HCT116 (cell line): ENCODE measurements at regions not wholly inside any gene's neighbourhood (a gene's known extent, or its start where the extent isn't known, plus 50 kb on each side); places are given as distances from the start of the nearest gene placed in this dataset.

Experiments
- ATAC-seq: fragments of 200-7000 bp; cut with Tn5 transposase; 2 replicates; pipeline ENCODE4 v1.9.1; 2020; ENCODE audit warnings: mild to moderate bottlenecking, moderate library complexity
- BruUV-seq: library from RNA; stranded (reverse); fragments of 400-500 nt; replicated peaks from 2 replicates; lab custom pipeline; 2021; lab: Mats Ljungman, UMichigan
- CTCF ChIA-PET: fragments of 300-600 bp; sonication (Branson Sonifier 250); formaldehyde crosslinking; loops from one replicate; lab custom pipeline; 2021; ENCODE audit warnings: antibody characterized with exemption; lab: Charles Lee
- POLR2A ChIA-PET: fragments of 300-600, 350-600 bp; sonication (Branson Sonifier 250); formaldehyde crosslinking; loops from one replicate; lab custom pipeline; 2021; ENCODE audit warnings: antibody characterized with exemption; lab: Charles Lee
- RAD21 ChIA-PET, 2 experiments: fragments of 300-600 bp; sonication (Branson Sonifier 250); formaldehyde crosslinking; loops; one replicate each; lab custom pipeline; 2023; ENCODE audit warnings: low total read pairs in 2 of 2; ENCODE audit not compliant: uncharacterized antibody in 2 of 2, unreplicated experiment in 2 of 2, low non-redundant PET in 1 of 2; lab: Charles Lee
- DNase-seq: peaks from one replicate; pipeline ENCODE4 v3.0.0-alpha.2; 2010; ENCODE audit warnings: low read depth, low spot score
- H2AFZ ChIP-seq: fragments of 200-600 bp; shearing (Covaris generic), sonication (generic); 2 replicates; pipeline ENCODE4 v1.6.1; 2017; ENCODE audit warnings: low read depth, mixed run types, mixed read lengths, antibody characterized with exemption, low read length; ENCODE audit not compliant: poor library complexity, severe bottlenecking
- H3K27ac ChIP-seq: 2 replicates; pipeline ENCODE4 v1.5.1; 2012; ENCODE audit warnings: low read depth, low read length
- H3K27me3 ChIP-seq: fragments of 200-600 bp; sonication (generic); 2 replicates; pipeline ENCODE4 v1.6.1; 2016; ENCODE audit warnings: mixed run types, low read length, mixed read lengths; ENCODE audit not compliant: insufficient read depth
- H3K36me3 ChIP-seq, 2 experiments: fragments of 200-500 bp in 1 of 2; fragments of 200-600 bp in 1 of 2; sonication (Bioruptor generic) in 1 of 2; sonication (generic) in 1 of 2; 2 replicates each; pipeline versions ENCODE4 v1.5.1 to v1.6.1; 2014 to 2016; ENCODE audit warnings: low read length in 2 of 2, inconsistent platforms in 1 of 2, mixed read lengths in 1 of 2, mixed run types in 1 of 2; ENCODE audit not compliant: insufficient read depth in 2 of 2, control insufficient read depth in 1 of 2
- H3K4me1 ChIP-seq, 2 experiments: fragments of 200-600 bp in 1 of 2; sonication (generic) in 1 of 2; 2 replicates each; pipeline versions ENCODE4 v1.5.1 to v1.6.1; 2012 to 2017; ENCODE audit warnings: low read length in 2 of 2, inconsistent platforms in 1 of 2, mild to moderate bottlenecking in 1 of 2, mixed read lengths in 1 of 2, mixed run types in 1 of 2, moderate library complexity in 1 of 2; ENCODE audit not compliant: insufficient read depth in 2 of 2, control insufficient read depth in 1 of 2
- H3K4me2 ChIP-seq: fragments of 200-600 bp; sonication (generic); 2 replicates; pipeline ENCODE4 v1.6.1; 2017; ENCODE audit warnings: mixed run types, low read length, mixed read lengths
- H3K4me3 ChIP-seq, 2 experiments: fragments of 200-600 bp in 1 of 2; sonication (generic) in 1 of 2; replicated peaks in 1 of 2; 2 replicates each; pipeline ENCODE4 v1.5.1; 2011 to 2016; ENCODE audit warnings: low read length in 2 of 2, control low read depth in 1 of 2, low read depth in 1 of 2, mild to moderate bottlenecking in 1 of 2, mixed read lengths in 1 of 2, mixed run types in 1 of 2
- H3K79me2 ChIP-seq: fragments of 200-600 bp; sonication (generic); 2 replicates; pipeline ENCODE4 v1.6.1; 2017; ENCODE audit warnings: mild to moderate bottlenecking, mixed run types, low read length, moderate library complexity, mixed read lengths; ENCODE audit not compliant: insufficient read depth
- H3K9ac ChIP-seq: fragments of 200-600 bp; sonication (generic); 2 replicates; pipeline ENCODE4 v1.6.1; 2016; ENCODE audit warnings: low read length, mixed read lengths
- H3K9me2 ChIP-seq: fragments of 200-600 bp; sonication (generic), shearing (Covaris generic); 2 replicates; pipeline ENCODE4 v1.6.1; 2017; ENCODE audit warnings: mixed run types, mild to moderate bottlenecking, moderate library complexity; ENCODE audit not compliant: insufficient read depth
- H3K9me3 ChIP-seq, 2 experiments: fragments of 200-500 bp in 1 of 2; fragments of 200-600 bp in 1 of 2; sonication (Bioruptor generic) in 1 of 2; sonication (generic) in 1 of 2; 2 replicates each; pipeline ENCODE4 v1.6.1; 2014 to 2017; ENCODE audit warnings: low read length in 2 of 2, mixed read lengths in 2 of 2, inconsistent platforms in 1 of 2, low read depth in 1 of 2, mild to moderate bottlenecking in 1 of 2, mixed run types in 1 of 2, moderate library complexity in 1 of 2; ENCODE audit not compliant: control insufficient read depth in 1 of 2, insufficient read depth in 1 of 2
- H4K20me1 ChIP-seq: fragments of 200-600 bp; sonication (generic), shearing (Covaris generic); 2 replicates; pipeline ENCODE4 v1.6.1; 2017; ENCODE audit warnings: mixed run types, mild to moderate bottlenecking, moderate library complexity; ENCODE audit not compliant: insufficient read depth
- ATF3 ChIP-seq: IDR thresholded peaks from 2 replicates; pipeline ENCODE4 v1.6.1; 2012
- CEBPB ChIP-seq: IDR thresholded peaks from 2 replicates; pipeline ENCODE4 v1.6.1; 2012; ENCODE audit warnings: low read depth
- EGR1 ChIP-seq: IDR thresholded peaks from 2 replicates; pipeline ENCODE4 v1.6.1; 2012; ENCODE audit warnings: low read depth
- ELF1 ChIP-seq: IDR thresholded peaks from 2 replicates; pipeline ENCODE4 v1.6.1; 2012; ENCODE audit warnings: low read depth, borderline replicate concordance
- EZH2 ChIP-seq: fragments of 200-600 bp; sonication (generic); IDR thresholded peaks from 2 replicates; pipeline ENCODE4 v1.6.1; 2017; ENCODE audit warnings: antibody characterized with exemption, mixed run types
- EZH2phosphoT487 ChIP-seq: fragments of 200-600 bp; IDR thresholded peaks from 2 replicates; pipeline ENCODE4 v1.6.1; 2018; ENCODE audit warnings: antibody characterized with exemption, borderline replicate concordance
- FOSL1 ChIP-seq: IDR thresholded peaks from 2 replicates; pipeline ENCODE4 v1.6.1; 2012; ENCODE audit warnings: low read depth
- JUND ChIP-seq: IDR thresholded peaks from 2 replicates; pipeline ENCODE4 v1.6.1; 2012
- POLR2A ChIP-seq: IDR thresholded peaks from 2 replicates; pipeline ENCODE4 v1.7.0; 2011; ENCODE audit warnings: borderline replicate concordance; ENCODE audit not compliant: insufficient read depth, insufficient read length; ENCODE audit errors: extremely low read depth
- RAD21 ChIP-seq: IDR thresholded peaks from 2 replicates; pipeline ENCODE4 v1.6.1; 2012; ENCODE audit warnings: low read depth, mild to moderate bottlenecking
- SIN3A ChIP-seq: IDR thresholded peaks from 2 replicates; pipeline ENCODE4 v1.6.1; 2012; ENCODE audit warnings: low read depth
- SRF ChIP-seq: IDR thresholded peaks from 2 replicates; pipeline ENCODE4 v1.6.1; 2012; ENCODE audit warnings: low read depth
- TCF7L2 ChIP-seq: IDR thresholded peaks from 2 replicates; pipeline ENCODE4 v1.7.0; 2011; ENCODE audit warnings: borderline replicate concordance, inconsistent platforms; ENCODE audit not compliant: insufficient read depth, insufficient read length; ENCODE audit errors: extremely low read depth
- YY1 ChIP-seq: IDR thresholded peaks from 2 replicates; pipeline ENCODE4 v1.6.1; 2011; ENCODE audit warnings: low read length, low read depth, moderate library complexity, mild to moderate bottlenecking; ENCODE audit not compliant: insufficient replicate concordance; ENCODE audit errors: extremely low read depth
- ZFX ChIP-seq: fragments of 450-650 bp; IDR thresholded peaks from 2 replicates; pipeline ENCODE4 v1.6.1; 2017
- ZNF274 ChIP-seq: fragments of 200-500 bp; sonication (Bioruptor generic); IDR thresholded peaks from 2 replicates; pipeline ENCODE4 v1.6.1; 2014; ENCODE audit warnings: mild to moderate bottlenecking, low read depth, low read length, inconsistent platforms
- intact Hi-C: fragments of 100-400 bp; cut with micrococcal nuclease; formaldehyde crosslinking; loops from 2 replicates; pipeline ENCODE4 v1.10.0; 2022
- TF ChIP-seq, protein P1 (sequence below): IDR thresholded peaks from 2 replicates; pipeline ENCODE4 v1.6.1; 2012
- TF ChIP-seq, protein P2 (sequence below): IDR thresholded peaks from 2 replicates; pipeline ENCODE4 v1.6.1; 2011; ENCODE audit warnings: mild to moderate bottlenecking, low read length, moderate library complexity; ENCODE audit not compliant: insufficient replicate concordance; ENCODE audit errors: extremely low read depth
- TF ChIP-seq, protein P3 (sequence below), 3 experiments: fragments of 200-600 bp in 1 of 3; sonication (generic) in 1 of 3; IDR thresholded peaks in 2 of 3; conservative IDR thresholded peaks in 1 of 3; 2 replicates each; pipeline ENCODE4 v1.5.1; 2012 to 2017; ENCODE audit warnings: low read depth in 2 of 3, low read length in 2 of 3, antibody characterized with exemption in 1 of 3, borderline replicate concordance in 1 of 3, control low read depth in 1 of 3, mild to moderate bottlenecking in 1 of 3, mixed read lengths in 1 of 3, mixed run types in 1 of 3, moderate library complexity in 1 of 3; ENCODE audit not compliant: insufficient read depth in 1 of 3

- Histone ChIP-seq H3K9me3 (no peaks in the 10 kb centered on the region), H4K20me1 (no peaks in the 10 kb centered on the region), H3K4me2 (no peak overlapping the region), H3K27ac (no peak overlapping the region), H3K9ac (no peak overlapping the region), H3K79me2 (no peaks in the 10 kb centered on the region), H3K4me3 (no peak overlapping the region), H2AFZ (no peak overlapping the region), H3K27me3 (no peaks in the 10 kb centered on the region), H3K36me3 (no peaks in the 10 kb centered on the region), H3K9me2 (no peaks in the 10 kb centered on the region; the same call in 1 of the 2 replicates), H3K4me1 (peaks cover 0 to 8% of the 10 kb centered on the region in 2 experiments; a peak in 1 of 4 replicates)
- no peak for TF ChIP-seq EGR1
- TF ChIP-seq ATF3 = no peak
- no peak for TF ChIP-seq RAD21
- TF ChIP-seq EZH2phosphoT487 = no peak
- TF ChIP-seq YY1 = no peak
- no peak for TF ChIP-seq POLR2A
- TF ChIP-seq SIN3A = no peak
- no peak for TF ChIP-seq FOSL1
- no peak for TF ChIP-seq SRF
- no peak for TF ChIP-seq ELF1
- TF ChIP-seq CEBPB = no peak
- TF ChIP-seq, protein P1, sequence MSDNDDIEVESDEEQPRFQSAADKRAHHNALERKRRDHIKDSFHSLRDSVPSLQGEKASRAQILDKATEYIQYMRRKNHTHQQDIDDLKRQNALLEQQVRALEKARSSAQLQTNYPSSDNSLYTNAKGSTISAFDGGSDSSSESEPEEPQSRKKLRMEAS = no peak
- intact Hi-C loops = no loop called here
- ATAC-seq = no peak
- BruUV-seq = no TSS peak
- DNase-seq = no peak
- CTCF ChIA-PET = no interaction called here
- POLR2A ChIA-PET = no interaction called here
- RAD21 ChIA-PET = no interaction called here
Measured at GRCh38 chr1:221396526-221396925, 345.4 kb downstream of the DUSP10 start.

DNA sequence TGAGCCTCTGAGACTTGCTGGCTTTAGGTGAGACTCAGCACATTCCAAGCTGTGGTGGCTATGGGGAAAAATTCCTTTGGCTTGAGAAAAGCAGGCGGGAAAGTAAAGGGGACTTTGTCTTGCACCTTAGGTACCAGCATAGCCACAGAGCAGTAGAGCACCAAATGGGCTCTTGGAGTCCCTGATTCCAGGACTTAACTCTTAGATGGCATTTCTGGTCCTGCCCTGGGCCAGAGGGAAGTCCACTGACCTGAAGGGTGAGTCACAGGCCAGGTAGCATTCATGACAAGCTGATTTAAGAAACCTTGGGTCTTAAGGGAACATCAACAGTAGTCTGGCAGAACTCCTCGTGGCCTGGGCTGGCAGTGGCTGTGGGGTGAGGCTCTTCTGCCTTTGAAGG is 344.7 kb downstream of the DUSP10 start:
- Histone ChIP-seq H3K9me2 (no peaks in the 10 kb centered on the region; the same call in 1 of the 2 replicates), H3K9ac (no peak overlapping the region), H3K4me2 (no peak overlapping the region), H3K79me2 (no peaks in the 10 kb centered on the region), H3K27ac (no peak overlapping the region), H2AFZ (no peak overlapping the region), H3K4me3 (no peak overlapping the region), H3K36me3 (no peaks in the 10 kb centered on the region), H3K27me3 (no peaks in the 10 kb centered on the region), H3K9me3 (no peaks in the 10 kb centered on the region), H3K4me1 (peaks cover 0 to 8% of the 10 kb centered on the region in 2 experiments; a peak in 1 of 4 replicates), H4K20me1 (no peaks in the 10 kb centered on the region)
- intact Hi-C loops = no loop called here
- ChIA-PET CTCF (no interaction called here), POLR2A (no interaction called here), RAD21 (no interaction called here)
- DNase-seq = no peak
- no TSS peak for BruUV-seq
- ATAC-seq = no peak
- no peak for TF ChIP-seq FOSL1
- no peak for TF ChIP-seq SIN3A
- no peak for TF ChIP-seq TCF7L2
- TF ChIP-seq, protein P2, sequence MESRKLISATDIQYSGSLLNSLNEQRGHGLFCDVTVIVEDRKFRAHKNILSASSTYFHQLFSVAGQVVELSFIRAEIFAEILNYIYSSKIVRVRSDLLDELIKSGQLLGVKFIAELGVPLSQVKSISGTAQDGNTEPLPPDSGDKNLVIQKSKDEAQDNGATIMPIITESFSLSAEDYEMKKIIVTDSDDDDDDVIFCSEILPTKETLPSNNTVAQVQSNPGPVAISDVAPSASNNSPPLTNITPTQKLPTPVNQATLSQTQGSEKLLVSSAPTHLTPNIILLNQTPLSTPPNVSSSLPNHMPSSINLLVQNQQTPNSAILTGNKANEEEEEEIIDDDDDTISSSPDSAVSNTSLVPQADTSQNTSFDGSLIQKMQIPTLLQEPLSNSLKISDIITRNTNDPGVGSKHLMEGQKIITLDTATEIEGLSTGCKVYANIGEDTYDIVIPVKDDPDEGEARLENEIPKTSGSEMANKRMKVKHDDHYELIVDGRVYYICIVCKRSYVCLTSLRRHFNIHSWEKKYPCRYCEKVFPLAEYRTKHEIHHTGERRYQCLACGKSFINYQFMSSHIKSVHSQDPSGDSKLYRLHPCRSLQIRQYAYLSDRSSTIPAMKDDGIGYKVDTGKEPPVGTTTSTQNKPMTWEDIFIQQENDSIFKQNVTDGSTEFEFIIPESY = no peak
- TF ChIP-seq ZFX = no peak
- no peak for TF ChIP-seq EZH2
- TF ChIP-seq, protein P3, sequence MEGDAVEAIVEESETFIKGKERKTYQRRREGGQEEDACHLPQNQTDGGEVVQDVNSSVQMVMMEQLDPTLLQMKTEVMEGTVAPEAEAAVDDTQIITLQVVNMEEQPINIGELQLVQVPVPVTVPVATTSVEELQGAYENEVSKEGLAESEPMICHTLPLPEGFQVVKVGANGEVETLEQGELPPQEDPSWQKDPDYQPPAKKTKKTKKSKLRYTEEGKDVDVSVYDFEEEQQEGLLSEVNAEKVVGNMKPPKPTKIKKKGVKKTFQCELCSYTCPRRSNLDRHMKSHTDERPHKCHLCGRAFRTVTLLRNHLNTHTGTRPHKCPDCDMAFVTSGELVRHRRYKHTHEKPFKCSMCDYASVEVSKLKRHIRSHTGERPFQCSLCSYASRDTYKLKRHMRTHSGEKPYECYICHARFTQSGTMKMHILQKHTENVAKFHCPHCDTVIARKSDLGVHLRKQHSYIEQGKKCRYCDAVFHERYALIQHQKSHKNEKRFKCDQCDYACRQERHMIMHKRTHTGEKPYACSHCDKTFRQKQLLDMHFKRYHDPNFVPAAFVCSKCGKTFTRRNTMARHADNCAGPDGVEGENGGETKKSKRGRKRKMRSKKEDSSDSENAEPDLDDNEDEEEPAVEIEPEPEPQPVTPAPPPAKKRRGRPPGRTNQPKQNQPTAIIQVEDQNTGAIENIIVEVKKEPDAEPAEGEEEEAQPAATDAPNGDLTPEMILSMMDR (IDR thresholded peaks at IDR 0.05 in 2 of 3, conservative IDR thresholded peaks at IDR 0.05 in 1 of 3; ENCODE audit: borderline replicate concordance in 1 of 3, insufficient read depth in 1 of 3, low read depth in 2 of 3, low read length in 2 of 3) = no peak
- TF ChIP-seq JUND = no peak
- TF ChIP-seq ZNF274 = no peak
- no peak for TF ChIP-seq YY1
